Mesenchymal stem cell (in vitro differentiated cells and primary cell): ENCODE measurements at regions not wholly inside any gene's neighbourhood (a gene's known extent, or its start where the extent isn't known, plus 50 kb on each side); places are given as distances from the start of the nearest gene placed in this dataset.

Source experiments
- DNase-seq: peaks from one replicate; pipeline ENCODE4 v3.0.0-alpha.2; 2013
- H2AFZ ChIP-seq: one replicate; pipeline ENCODE4 v1.6.1; 2013; ENCODE audit warnings: low read depth, mild to moderate bottlenecking, control low read depth, inconsistent platforms, low read length, moderate library complexity
- H2AK5ac ChIP-seq: 2 replicates; pipeline ENCODE4 v1.6.1; 2013; ENCODE audit warnings: low read length, moderate library complexity, mild to moderate bottlenecking, inconsistent platforms; ENCODE audit not compliant: severe bottlenecking
- H2BK120ac ChIP-seq: one replicate; pipeline ENCODE4 v1.6.1; 2013; ENCODE audit warnings: low read depth, mild to moderate bottlenecking, inconsistent platforms, low read length, moderate library complexity
- H2BK12ac ChIP-seq, 2 experiments: one replicate each; pipeline ENCODE4 v1.6.1; 2013; ENCODE audit warnings: inconsistent platforms in 2 of 2, low read length in 2 of 2, mild to moderate bottlenecking in 2 of 2, moderate library complexity in 2 of 2, control low read depth in 1 of 2
- H2BK15ac ChIP-seq: one replicate; pipeline ENCODE4 v1.6.1; 2013; ENCODE audit warnings: mild to moderate bottlenecking, low read depth, inconsistent platforms; ENCODE audit not compliant: poor library complexity, severe bottlenecking
- H2BK5ac ChIP-seq: 2 replicates; pipeline ENCODE4 v1.6.1; 2013; ENCODE audit warnings: low read depth, mild to moderate bottlenecking, low read length, control low read depth, inconsistent platforms; ENCODE audit not compliant: poor library complexity, severe bottlenecking
- H3K14ac ChIP-seq, 2 experiments: one replicate each; pipeline ENCODE4 v1.6.1; 2013; ENCODE audit warnings: inconsistent platforms in 2 of 2, low read length in 2 of 2, control low read depth in 1 of 2, mild to moderate bottlenecking in 1 of 2, moderate library complexity in 1 of 2
- H3K18ac ChIP-seq, 2 experiments: one replicate each; pipeline ENCODE4 v1.6.1; 2013; ENCODE audit warnings: inconsistent platforms in 2 of 2, low read length in 2 of 2, control low read depth in 1 of 2, low read depth in 1 of 2, mild to moderate bottlenecking in 1 of 2
- H3K23ac ChIP-seq, 2 experiments: one replicate each; pipeline ENCODE4 v1.6.1; 2013; ENCODE audit warnings: inconsistent platforms in 2 of 2, low read length in 2 of 2, mild to moderate bottlenecking in 2 of 2, moderate library complexity in 2 of 2, control low read depth in 1 of 2
- H3K27ac ChIP-seq: 2 replicates; pipeline ENCODE4 v1.5.1; 2013; ENCODE audit warnings: mild to moderate bottlenecking, moderate library complexity, low read length, control low read depth, inconsistent platforms; ENCODE audit not compliant: poor library complexity, severe bottlenecking
- H3K27me3 ChIP-seq, 2 experiments: 2 replicates each; pipeline versions ENCODE4 v1.6.1 to v1.7.0; 2013; ENCODE audit warnings: low read length in 2 of 2, mild to moderate bottlenecking in 2 of 2, moderate library complexity in 2 of 2, control low read depth in 1 of 2, inconsistent platforms in 1 of 2; ENCODE audit not compliant: control insufficient read depth in 1 of 2, insufficient read depth in 1 of 2
- H3K36me3 ChIP-seq, 2 experiments: 2 replicates each; pipeline versions ENCODE4 v1.6.1 to v1.7.0; 2013; ENCODE audit warnings: low read length in 2 of 2, control low read depth in 1 of 2, inconsistent platforms in 1 of 2, low read depth in 1 of 2, mild to moderate bottlenecking in 1 of 2; ENCODE audit not compliant: insufficient read depth in 2 of 2, control insufficient read depth in 1 of 2
- H3K4ac ChIP-seq, 2 experiments: one replicate each; pipeline ENCODE4 v1.6.1; 2013; ENCODE audit warnings: inconsistent platforms in 2 of 2, low read length in 2 of 2, mild to moderate bottlenecking in 2 of 2, moderate library complexity in 2 of 2, control low read depth in 1 of 2, low read depth in 1 of 2
- H3K4me1 ChIP-seq: 2 replicates; pipeline ENCODE4 v1.6.1; 2013; ENCODE audit warnings: low read depth, low read length, control low read depth; ENCODE audit not compliant: control insufficient read depth, insufficient read depth
- H3K4me2 ChIP-seq: 2 replicates; pipeline ENCODE4 v1.6.1; 2013; ENCODE audit warnings: low read length, mild to moderate bottlenecking, inconsistent platforms; ENCODE audit not compliant: poor library complexity, severe bottlenecking
- H3K4me3 ChIP-seq, 2 experiments: 2 replicates each; pipeline versions ENCODE4 v1.5.1 to v1.7.0; 2013; ENCODE audit warnings: low read length in 2 of 2, mild to moderate bottlenecking in 2 of 2, control low read depth in 1 of 2, low read depth in 1 of 2; ENCODE audit not compliant: insufficient read depth in 1 of 2
- H3K79me1 ChIP-seq: replicated peaks from 2 replicates; pipeline ENCODE4 v1.6.1; 2013; ENCODE audit warnings: mild to moderate bottlenecking, control low read depth, low read length, inconsistent platforms; ENCODE audit not compliant: poor library complexity, severe bottlenecking
- H3K9ac ChIP-seq: 2 replicates; pipeline ENCODE4 v1.7.0; 2013; ENCODE audit warnings: mild to moderate bottlenecking, low read length, moderate library complexity
- H3K9me3 ChIP-seq: 2 replicates; pipeline ENCODE4 v1.7.0; 2013; ENCODE audit warnings: mild to moderate bottlenecking, low read length; ENCODE audit not compliant: control insufficient read depth
- H4K8ac ChIP-seq: one replicate; pipeline ENCODE4 v1.6.1; 2013; ENCODE audit warnings: inconsistent platforms, mild to moderate bottlenecking, low read length, moderate library complexity
- H4K91ac ChIP-seq: one replicate; pipeline ENCODE4 v1.6.1; 2013; ENCODE audit warnings: mild to moderate bottlenecking, low read length, inconsistent platforms
- WGBS: methylation state at CpG from one replicate; pipeline ENCODE4 v1.1.7; 2013; ENCODE audit warnings: mixed read lengths; 5-methylcytosine and 5-hydroxymethylcytosine counted together

DNA sequence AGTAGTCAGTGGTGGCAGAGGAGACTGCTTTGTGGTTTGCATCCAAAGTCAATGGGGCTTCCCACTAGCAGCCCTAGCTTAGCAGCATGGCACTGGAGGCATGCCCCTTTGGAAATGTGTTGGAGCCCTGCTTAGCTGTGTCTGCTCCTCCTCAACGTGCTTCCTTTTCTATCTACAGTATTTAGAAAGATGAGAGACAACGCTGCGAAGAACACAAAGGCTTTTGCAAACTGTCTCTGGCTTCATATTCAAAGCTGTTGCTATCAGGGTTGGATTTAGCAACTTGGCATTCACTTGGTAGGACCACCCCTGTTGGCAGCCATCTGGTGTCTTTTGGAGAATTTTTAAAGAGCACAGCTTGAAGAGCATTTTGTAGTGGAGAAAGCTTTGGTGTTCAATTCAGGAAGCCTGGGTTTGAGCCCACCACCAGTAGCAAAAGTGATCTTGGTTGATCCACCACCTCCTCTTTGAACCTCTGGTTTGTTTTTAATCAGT is 82.1 kb upstream of the CCDC196 start:
- no peak for DNase-seq
- no peak overlapping the region for H3K9ac ChIP-seq
- no peaks in the 10 kb centered on the region for H3K36me3 ChIP-seq
- 89% methylated on average over 3 of the region's 3 CpGs for WGBS
- no peaks in the 10 kb centered on the region for H3K79me1 ChIP-seq
- H2BK5ac ChIP-seq = no peak overlapping the region
- H3K4me2 ChIP-seq = no peak overlapping the region
- no peak overlapping the region for H3K23ac ChIP-seq
- H3K18ac ChIP-seq = no peak overlapping the region
- H3K4ac ChIP-seq = no peak overlapping the region
- no peak overlapping the region for H2AK5ac ChIP-seq
- no peak overlapping the region for H2BK15ac ChIP-seq
- H2BK12ac ChIP-seq = no peak overlapping the region
- H2AFZ ChIP-seq = no peak overlapping the region
- no peak overlapping the region for H3K27ac ChIP-seq
- no peak overlapping the region for H3K14ac ChIP-seq
- H3K4me1 ChIP-seq = no peaks in the 10 kb centered on the region
- no peak overlapping the region for H4K8ac ChIP-seq
- H3K4me3 ChIP-seq = no peak overlapping the region
- H3K27me3 ChIP-seq = peaks cover 0 to 7% of the 10 kb centered on the region in 2 experiments
- H3K9me3 ChIP-seq = no peaks in the 10 kb centered on the region
- no peak overlapping the region for H2BK120ac ChIP-seq
- no peak overlapping the region for H4K91ac ChIP-seq

DNA sequence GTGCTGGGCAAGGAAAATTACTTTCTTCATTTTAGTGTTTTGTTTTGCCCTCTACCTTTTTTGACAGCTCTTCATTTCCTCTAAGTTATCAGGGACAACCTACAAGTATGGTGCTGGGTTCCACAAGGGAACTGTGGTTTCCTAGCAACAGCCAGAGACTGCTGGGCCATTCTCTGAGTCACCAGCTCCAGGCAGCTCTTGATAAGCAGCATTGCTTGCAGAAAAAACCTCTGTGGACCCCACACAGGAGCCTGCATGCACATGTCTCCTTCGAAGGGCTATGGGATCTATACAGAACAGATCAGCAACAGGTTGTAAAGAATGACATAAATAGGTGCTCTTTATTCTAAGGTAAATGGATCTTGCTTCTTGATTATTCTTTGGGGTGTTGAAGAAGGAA is 81.0 kb upstream of the CCDC196 start:
- H3K27ac ChIP-seq = no peak overlapping the region
- H3K79me1 ChIP-seq = no peaks in the 10 kb centered on the region
- no peaks in the 10 kb centered on the region for H3K9me3 ChIP-seq
- H3K9ac ChIP-seq = no peak overlapping the region
- H3K36me3 ChIP-seq = no peaks in the 10 kb centered on the region
- H3K27me3 ChIP-seq = peaks cover 0 to 4% of the 10 kb centered on the region in 2 experiments
- no peak overlapping the region for H2BK120ac ChIP-seq
- H3K23ac ChIP-seq = no peak overlapping the region
- H2BK15ac ChIP-seq = no peak overlapping the region
- no peak overlapping the region for H2AK5ac ChIP-seq
- no peaks in the 10 kb centered on the region for H3K4me1 ChIP-seq
- no peak overlapping the region for H3K18ac ChIP-seq
- no peak overlapping the region for H3K14ac ChIP-seq
- no peak for DNase-seq
- 72% methylated on average over 1 of the region's 1 CpG for WGBS
- no peak overlapping the region for H3K4me3 ChIP-seq
- H2BK12ac ChIP-seq = no peak overlapping the region
- no peak overlapping the region for H2BK5ac ChIP-seq
- no peak overlapping the region for H2AFZ ChIP-seq
- no peak overlapping the region for H4K91ac ChIP-seq
- H3K4ac ChIP-seq = no peak overlapping the region
- H3K4me2 ChIP-seq = no peak overlapping the region
- no peak overlapping the region for H4K8ac ChIP-seq

DNA sequence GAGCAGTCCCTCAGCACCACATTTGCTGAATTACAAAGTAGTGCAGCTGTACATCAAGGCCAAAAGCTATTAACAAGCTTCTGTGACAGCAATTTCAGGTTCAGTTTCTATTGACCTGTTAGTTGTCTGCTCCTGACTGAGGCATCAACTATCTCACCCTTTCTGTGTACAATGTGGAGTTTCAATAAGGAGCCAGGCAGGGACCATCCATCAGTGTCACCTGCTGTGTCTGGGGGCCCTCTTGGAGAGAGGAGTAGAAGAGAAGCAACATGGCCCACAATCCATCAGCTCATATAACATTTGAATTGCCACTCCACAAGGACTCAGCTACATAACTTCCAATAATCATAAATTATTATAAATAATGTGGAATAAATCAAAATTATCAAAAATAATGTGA is 72.3 kb upstream of the CCDC196 start:
- H3K4me3 ChIP-seq = no peak overlapping the region
- no peak overlapping the region for H2BK120ac ChIP-seq
- H3K18ac ChIP-seq = no peak overlapping the region
- no peak overlapping the region for H2BK15ac ChIP-seq
- no peaks in the 10 kb centered on the region for H3K4me1 ChIP-seq
- H2BK5ac ChIP-seq = no peak overlapping the region
- no peak for DNase-seq
- no peaks in the 10 kb centered on the region for H3K79me1 ChIP-seq
- no peaks in the 10 kb centered on the region for H3K36me3 ChIP-seq
- no peak overlapping the region for H3K23ac ChIP-seq
- no peak overlapping the region for H2AK5ac ChIP-seq
- no peak overlapping the region for H4K8ac ChIP-seq
- no peaks in the 10 kb centered on the region for H3K27me3 ChIP-seq
- H4K91ac ChIP-seq = no peak overlapping the region
- H2BK12ac ChIP-seq = no peak overlapping the region
- no peak overlapping the region for H3K27ac ChIP-seq
- H3K9ac ChIP-seq = no peak overlapping the region
- H2AFZ ChIP-seq = no peak overlapping the region
- H3K4ac ChIP-seq = no peak overlapping the region
- no peak overlapping the region for H3K14ac ChIP-seq
- H3K4me2 ChIP-seq = no peak overlapping the region
- H3K9me3 ChIP-seq = peaks cover 3% of the 10 kb centered on the region

DNA sequence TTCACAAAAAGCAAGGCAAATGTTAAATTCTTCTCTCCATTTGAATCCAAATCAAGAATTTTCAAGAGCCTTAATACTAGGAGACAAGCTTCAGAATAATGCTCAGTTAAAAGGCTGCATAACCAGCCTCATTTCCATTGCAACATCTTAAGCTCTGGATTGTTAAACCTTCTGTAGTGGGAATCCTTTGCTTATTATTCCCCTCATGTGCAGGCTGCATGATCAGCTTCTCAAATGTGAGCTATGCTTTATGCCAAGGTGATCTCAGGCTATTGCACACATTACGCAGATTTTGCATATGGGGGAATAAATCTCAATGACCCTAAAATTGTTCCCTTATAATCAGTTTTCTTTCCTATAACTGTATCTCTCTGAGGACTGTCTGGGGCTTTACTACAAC is 71.7 kb upstream of the CCDC196 start:
- H3K23ac ChIP-seq = no peak overlapping the region
- DNase-seq = no peak
- H2AFZ ChIP-seq = no peak overlapping the region
- no peak overlapping the region for H3K14ac ChIP-seq
- H2BK120ac ChIP-seq = no peak overlapping the region
- H3K4me1 ChIP-seq = no peaks in the 10 kb centered on the region
- H3K4ac ChIP-seq = no peak overlapping the region
- H3K36me3 ChIP-seq = no peaks in the 10 kb centered on the region
- no peak overlapping the region for H3K4me2 ChIP-seq
- H2BK5ac ChIP-seq = no peak overlapping the region
- no peak overlapping the region for H4K8ac ChIP-seq
- no peak overlapping the region for H2BK15ac ChIP-seq
- no peak overlapping the region for H4K91ac ChIP-seq
- no peak overlapping the region for H3K9ac ChIP-seq
- no peak overlapping the region for H3K27ac ChIP-seq
- H2BK12ac ChIP-seq = no peak overlapping the region
- WGBS = no CpG with 5 or more reads among the region's 1 CpG
- no peak overlapping the region for H2AK5ac ChIP-seq
- H3K9me3 ChIP-seq = peaks cover 3% of the 10 kb centered on the region
- no peaks in the 10 kb centered on the region for H3K27me3 ChIP-seq
- no peaks in the 10 kb centered on the region for H3K79me1 ChIP-seq
- no peak overlapping the region for H3K4me3 ChIP-seq
- H3K18ac ChIP-seq = no peak overlapping the region
